H1 (cell line): ENCODE measurements at regions not wholly inside any gene's neighbourhood (a gene's known extent, or its start where the extent isn't known, plus 50 kb on each side); places are given as distances from the start of the nearest gene placed in this dataset.

Experiments
- ATF2 ChIP-seq: IDR thresholded peaks from 2 replicates; pipeline ENCODE4 v1.6.1; 2012; ENCODE audit warnings: low read length, inconsistent platforms
- ATF3 ChIP-seq: IDR thresholded peaks from 2 replicates; pipeline ENCODE4 v1.6.1; 2011; ENCODE audit warnings: low read depth, mild to moderate bottlenecking, low read length; ENCODE audit not compliant: insufficient read depth
- CREB1 ChIP-seq: IDR thresholded peaks from 2 replicates; pipeline ENCODE4 v1.6.1; 2012; ENCODE audit warnings: inconsistent platforms
- KDM5A ChIP-seq: fragments of 200-600 bp; IDR thresholded peaks from 2 replicates; pipeline ENCODE4 v1.7.1; 2012; ENCODE audit warnings: mild to moderate bottlenecking, low read length, inconsistent platforms, mixed read lengths
- SRF ChIP-seq: IDR thresholded peaks from 2 replicates; pipeline ENCODE4 v1.6.1; 2011; ENCODE audit warnings: mild to moderate bottlenecking, low read depth, low read length, moderate library complexity
- USF2 ChIP-seq: IDR thresholded peaks from 2 replicates; pipeline ENCODE4 v1.6.1; 2011; ENCODE audit warnings: low read length, improper control_type of control experiment
- TF ChIP-seq, protein P1 (sequence below): fragments of 300-600 bp; sonication (generic); IDR thresholded peaks from 2 replicates; pipeline ENCODE4 v1.7.1; 2012; ENCODE audit warnings: low read length, moderate library complexity, mild to moderate bottlenecking, inconsistent platforms; ENCODE audit not compliant: insufficient replicate concordance

DNA sequence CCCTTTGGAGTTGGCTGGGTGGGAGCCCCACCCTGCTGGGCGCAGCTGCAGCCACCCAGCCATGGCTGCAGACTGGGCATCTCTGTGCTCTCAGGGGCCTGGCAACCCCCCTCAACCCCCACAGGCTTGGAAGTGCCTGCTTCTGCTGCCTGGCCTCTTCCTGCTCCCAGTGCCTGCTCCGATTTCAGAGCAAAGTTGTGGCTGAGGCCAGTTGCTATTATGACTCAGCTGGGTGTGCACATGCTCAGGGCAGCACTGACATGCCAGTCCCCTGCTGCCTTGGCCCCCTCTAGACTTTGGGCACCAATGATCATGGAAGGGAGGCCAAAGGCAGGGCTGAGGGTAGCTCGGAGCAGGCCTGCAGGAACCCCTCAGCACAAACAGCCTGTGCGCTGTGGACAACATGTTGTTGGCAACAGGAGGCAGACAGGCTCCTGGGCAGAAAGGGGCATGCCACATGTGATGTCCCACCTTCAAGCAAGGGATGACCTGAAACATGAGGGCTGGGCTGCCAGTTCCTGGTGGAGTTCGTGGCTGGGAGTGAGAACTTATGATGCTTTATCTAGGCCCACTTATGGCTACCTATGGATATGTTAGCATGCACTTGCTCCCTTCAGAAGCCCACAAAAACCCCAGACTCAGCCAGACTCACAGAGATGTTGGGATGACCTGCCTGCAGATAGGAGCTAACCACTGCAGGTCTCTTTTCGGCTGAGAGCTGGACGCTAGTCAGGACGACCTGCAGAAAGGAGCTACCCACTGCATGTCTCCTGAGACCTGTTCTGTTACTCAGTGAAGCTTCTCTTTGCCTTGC, 96.4 kb upstream of the AMOTL1 start (continued):
- TF ChIP-seq, protein P1, sequence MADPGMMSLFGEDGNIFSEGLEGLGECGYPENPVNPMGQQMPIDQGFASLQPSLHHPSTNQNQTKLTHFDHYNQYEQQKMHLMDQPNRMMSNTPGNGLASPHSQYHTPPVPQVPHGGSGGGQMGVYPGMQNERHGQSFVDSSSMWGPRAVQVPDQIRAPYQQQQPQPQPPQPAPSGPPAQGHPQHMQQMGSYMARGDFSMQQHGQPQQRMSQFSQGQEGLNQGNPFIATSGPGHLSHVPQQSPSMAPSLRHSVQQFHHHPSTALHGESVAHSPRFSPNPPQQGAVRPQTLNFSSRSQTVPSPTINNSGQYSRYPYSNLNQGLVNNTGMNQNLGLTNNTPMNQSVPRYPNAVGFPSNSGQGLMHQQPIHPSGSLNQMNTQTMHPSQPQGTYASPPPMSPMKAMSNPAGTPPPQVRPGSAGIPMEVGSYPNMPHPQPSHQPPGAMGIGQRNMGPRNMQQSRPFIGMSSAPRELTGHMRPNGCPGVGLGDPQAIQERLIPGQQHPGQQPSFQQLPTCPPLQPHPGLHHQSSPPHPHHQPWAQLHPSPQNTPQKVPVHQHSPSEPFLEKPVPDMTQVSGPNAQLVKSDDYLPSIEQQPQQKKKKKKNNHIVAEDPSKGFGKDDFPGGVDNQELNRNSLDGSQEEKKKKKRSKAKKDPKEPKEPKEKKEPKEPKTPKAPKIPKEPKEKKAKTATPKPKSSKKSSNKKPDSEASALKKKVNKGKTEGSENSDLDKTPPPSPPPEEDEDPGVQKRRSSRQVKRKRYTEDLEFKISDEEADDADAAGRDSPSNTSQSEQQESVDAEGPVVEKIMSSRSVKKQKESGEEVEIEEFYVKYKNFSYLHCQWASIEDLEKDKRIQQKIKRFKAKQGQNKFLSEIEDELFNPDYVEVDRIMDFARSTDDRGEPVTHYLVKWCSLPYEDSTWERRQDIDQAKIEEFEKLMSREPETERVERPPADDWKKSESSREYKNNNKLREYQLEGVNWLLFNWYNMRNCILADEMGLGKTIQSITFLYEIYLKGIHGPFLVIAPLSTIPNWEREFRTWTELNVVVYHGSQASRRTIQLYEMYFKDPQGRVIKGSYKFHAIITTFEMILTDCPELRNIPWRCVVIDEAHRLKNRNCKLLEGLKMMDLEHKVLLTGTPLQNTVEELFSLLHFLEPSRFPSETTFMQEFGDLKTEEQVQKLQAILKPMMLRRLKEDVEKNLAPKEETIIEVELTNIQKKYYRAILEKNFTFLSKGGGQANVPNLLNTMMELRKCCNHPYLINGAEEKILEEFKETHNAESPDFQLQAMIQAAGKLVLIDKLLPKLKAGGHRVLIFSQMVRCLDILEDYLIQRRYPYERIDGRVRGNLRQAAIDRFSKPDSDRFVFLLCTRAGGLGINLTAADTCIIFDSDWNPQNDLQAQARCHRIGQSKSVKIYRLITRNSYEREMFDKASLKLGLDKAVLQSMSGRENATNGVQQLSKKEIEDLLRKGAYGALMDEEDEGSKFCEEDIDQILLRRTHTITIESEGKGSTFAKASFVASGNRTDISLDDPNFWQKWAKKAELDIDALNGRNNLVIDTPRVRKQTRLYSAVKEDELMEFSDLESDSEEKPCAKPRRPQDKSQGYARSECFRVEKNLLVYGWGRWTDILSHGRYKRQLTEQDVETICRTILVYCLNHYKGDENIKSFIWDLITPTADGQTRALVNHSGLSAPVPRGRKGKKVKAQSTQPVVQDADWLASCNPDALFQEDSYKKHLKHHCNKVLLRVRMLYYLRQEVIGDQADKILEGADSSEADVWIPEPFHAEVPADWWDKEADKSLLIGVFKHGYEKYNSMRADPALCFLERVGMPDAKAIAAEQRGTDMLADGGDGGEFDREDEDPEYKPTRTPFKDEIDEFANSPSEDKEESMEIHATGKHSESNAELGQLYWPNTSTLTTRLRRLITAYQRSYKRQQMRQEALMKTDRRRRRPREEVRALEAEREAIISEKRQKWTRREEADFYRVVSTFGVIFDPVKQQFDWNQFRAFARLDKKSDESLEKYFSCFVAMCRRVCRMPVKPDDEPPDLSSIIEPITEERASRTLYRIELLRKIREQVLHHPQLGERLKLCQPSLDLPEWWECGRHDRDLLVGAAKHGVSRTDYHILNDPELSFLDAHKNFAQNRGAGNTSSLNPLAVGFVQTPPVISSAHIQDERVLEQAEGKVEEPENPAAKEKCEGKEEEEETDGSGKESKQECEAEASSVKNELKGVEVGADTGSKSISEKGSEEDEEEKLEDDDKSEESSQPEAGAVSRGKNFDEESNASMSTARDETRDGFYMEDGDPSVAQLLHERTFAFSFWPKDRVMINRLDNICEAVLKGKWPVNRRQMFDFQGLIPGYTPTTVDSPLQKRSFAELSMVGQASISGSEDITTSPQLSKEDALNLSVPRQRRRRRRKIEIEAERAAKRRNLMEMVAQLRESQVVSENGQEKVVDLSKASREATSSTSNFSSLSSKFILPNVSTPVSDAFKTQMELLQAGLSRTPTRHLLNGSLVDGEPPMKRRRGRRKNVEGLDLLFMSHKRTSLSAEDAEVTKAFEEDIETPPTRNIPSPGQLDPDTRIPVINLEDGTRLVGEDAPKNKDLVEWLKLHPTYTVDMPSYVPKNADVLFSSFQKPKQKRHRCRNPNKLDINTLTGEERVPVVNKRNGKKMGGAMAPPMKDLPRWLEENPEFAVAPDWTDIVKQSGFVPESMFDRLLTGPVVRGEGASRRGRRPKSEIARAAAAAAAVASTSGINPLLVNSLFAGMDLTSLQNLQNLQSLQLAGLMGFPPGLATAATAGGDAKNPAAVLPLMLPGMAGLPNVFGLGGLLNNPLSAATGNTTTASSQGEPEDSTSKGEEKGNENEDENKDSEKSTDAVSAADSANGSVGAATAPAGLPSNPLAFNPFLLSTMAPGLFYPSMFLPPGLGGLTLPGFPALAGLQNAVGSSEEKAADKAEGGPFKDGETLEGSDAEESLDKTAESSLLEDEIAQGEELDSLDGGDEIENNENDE: no peak
- TF ChIP-seq CREB1: no peak
- no peak for TF ChIP-seq ATF2
- TF ChIP-seq KDM5A: no peak
- TF ChIP-seq ATF3: no peak
- TF ChIP-seq USF2: no peak
- no peak for TF ChIP-seq SRF
